ENCODE measurements at regions not wholly inside any gene's neighbourhood (a gene's known extent, or its start where the extent isn't known, plus 50 kb on each side); places are given as distances from the start of the nearest gene placed in this dataset.
A peak's percentile ranks its signal among the peaks of the same experiment; 100 is the strongest.
"Not testable (repeated sequence)": the region's sequence is repeated elsewhere in the genome, so short reads cannot be mapped to it uniquely, and the experiment has no call there.

DNA sequence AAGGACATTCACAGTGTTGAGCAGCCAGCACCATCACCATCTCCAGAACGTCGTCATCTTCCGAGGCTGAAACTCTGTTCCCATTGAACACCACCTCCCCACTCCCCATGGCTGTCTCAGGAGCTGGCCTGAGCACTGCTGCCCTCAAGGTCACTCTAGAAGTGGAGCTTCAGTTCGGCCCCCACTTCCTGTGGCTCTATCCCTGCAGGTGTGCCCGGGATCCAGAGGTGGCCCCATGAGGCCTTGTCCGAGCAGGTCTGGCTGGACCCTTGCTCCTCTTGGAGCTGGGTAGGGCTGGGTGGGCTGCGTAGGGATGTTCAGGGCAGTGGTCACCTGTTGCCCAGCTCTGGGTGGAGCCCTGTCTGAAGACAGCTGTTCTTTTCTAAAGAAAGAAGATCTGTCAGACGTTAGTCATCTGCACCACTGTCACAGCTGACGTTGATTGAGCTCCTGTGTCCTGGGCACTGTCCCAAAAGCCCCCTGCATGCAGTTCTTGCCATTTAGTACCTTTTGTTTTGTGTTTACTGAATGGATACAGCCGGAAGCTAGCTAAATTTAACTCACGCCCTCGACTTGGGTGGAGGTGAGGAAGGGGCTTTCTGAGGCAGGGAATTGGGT, 75.5 kb upstream of the CLDN5 start:
- DNase-seq (ENCODE audit: low read depth): no peak

DNA sequence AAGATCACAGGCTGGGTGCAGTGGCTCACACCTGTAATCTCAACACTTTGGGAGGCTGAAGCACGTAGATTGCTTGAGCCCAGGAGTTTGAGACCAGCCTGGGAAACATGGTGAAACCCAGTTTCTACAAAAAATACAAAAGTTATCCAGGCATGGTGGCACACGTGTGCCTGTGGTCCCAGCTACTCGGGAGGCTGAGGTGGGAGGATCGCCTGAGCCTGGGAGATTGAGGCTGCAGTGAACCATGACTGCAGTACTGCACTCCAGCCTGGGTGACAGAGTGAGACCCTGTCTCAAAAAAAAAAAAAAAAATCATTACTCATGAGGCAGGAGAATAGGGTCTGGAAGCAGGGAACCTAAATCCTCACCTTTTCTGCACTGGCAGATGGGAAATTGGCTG, 79.1 kb upstream of the CLDN5 start:
- DNase-seq (ENCODE audit: low read depth): not testable (repeated sequence)

DNA sequence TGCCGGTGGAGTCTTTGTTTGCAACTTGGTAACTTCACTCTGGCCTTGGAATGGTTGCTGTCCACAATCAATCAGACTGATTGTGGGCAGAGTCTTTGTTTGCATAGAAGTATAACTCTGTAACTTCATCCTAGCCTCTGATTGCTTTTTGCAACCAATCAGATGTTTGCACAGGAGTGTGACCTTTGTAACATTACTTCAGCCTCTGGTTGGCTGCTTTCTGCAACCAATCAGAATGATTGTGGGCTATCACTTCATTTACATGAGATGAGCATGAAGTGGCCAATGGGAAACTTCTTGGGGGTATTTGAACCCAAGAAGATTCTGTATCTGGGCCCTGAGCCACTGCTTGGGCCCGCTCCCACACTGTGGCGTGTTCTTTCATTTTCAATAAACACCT, 79.6 kb upstream of the CLDN5 start:
- no peak for DNase-seq (ENCODE audit: low read depth)

DNA sequence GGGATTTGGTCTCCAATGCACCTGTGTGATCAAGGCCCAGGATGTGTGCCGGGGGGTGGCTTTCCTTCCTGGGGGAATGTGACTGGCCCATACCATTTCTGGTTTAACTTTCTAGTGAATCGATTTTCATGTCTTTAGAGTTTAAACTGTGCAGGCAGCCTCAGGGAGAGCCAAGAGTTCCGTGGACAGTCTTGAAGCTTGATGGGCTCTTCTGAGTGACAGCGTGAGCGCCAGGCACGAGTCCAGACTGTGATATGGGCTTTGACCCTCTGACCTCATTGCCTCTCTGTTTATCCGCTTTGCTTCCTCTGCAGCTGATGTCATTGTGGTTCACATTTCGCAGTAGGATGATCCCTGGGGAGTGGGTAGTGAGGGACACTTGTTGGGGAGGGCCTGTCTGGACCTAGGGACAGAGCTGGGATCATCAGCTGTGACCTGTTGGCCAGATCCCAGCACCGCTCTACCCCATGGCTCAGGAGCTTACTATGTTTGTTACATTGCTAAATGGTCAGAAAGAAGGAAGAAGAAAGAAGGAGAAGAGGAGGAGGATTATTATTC, 80.6 kb upstream of the CLDN5 start:
- DNase-seq (ENCODE audit: low read depth): no peak

DNA sequence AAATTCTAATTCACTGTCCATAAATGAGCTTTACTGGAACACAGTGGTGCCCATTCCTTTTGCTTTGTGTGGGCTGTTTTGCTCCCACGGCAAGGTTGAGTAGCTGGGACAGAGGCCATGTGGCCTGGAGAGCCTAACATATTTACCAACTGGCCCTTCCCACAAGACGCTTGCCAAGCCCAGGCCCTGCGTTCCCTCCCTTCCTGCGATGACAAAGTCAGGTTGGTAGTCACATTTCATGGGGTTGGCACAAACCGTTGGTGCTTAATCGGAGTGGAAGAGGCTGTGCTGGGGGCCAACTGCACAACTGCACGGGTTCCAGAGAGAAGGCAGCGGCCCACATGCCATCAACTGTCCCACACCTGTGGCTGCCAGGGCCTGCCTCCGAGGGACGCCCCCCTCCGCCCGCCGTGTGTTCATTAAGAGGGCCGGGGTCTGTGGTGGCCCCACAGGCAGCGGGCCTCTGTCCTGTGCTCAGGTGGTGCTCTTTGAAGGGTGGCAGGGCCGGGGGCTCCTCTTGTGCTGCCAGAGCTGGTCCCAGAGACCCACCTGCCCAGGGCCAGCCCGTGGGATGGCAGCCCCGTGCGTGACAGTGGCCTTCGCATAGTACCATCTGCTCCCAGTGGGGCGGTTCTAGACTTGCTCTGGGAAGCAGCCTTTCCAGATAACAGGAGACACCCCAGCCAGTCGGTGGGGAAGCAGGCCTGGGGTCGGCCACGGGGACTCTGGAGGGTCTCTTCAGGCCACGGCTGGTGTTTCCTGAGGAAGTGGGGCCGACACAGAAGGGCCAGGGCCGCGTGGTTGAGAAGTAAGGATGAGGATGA, 81.5 kb upstream of the CLDN5 start:
- DNase-seq (ENCODE audit: low read depth): peak; percentile 46

DNA sequence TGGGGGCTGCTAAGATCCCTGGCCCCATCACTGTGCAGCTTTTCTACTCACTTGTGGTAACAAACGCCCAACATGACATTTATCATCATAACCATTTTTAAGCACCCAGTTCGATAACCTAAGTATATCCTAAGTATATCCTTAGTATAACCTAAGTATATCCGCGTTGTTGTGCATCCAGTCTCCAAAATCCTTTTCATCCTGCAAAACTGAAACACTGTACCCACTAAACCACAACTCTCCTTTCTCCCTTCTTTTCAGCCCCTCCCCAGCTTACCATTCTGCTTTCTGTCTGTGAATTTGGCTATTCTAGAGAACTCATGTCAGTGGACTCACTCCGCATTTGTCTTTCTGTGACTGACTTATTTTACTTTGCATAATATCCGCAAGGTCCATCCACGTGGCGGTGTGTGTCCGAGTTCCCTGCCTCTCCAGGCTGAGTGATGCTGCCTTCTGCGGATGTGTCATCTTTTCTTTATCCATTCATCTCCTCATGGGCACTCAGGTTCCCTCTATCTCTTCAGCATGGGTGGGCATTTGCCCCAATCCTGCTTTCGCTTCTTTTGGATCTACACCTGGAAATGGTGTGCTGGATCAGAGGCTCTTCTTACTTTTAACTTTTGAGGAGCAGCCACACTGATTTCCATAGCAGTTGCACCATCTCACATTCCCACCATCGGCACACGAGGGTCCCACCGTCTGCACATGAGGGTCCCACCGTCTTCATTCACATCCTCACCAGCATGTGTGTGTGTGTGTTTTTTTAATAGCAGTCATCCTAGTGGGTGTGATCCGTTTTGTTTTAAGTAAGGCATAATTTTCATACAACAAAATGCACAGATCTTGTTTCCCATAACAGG, 82.4 kb upstream of the CLDN5 start:
- DNase-seq (ENCODE audit: low read depth): no peak

DNA sequence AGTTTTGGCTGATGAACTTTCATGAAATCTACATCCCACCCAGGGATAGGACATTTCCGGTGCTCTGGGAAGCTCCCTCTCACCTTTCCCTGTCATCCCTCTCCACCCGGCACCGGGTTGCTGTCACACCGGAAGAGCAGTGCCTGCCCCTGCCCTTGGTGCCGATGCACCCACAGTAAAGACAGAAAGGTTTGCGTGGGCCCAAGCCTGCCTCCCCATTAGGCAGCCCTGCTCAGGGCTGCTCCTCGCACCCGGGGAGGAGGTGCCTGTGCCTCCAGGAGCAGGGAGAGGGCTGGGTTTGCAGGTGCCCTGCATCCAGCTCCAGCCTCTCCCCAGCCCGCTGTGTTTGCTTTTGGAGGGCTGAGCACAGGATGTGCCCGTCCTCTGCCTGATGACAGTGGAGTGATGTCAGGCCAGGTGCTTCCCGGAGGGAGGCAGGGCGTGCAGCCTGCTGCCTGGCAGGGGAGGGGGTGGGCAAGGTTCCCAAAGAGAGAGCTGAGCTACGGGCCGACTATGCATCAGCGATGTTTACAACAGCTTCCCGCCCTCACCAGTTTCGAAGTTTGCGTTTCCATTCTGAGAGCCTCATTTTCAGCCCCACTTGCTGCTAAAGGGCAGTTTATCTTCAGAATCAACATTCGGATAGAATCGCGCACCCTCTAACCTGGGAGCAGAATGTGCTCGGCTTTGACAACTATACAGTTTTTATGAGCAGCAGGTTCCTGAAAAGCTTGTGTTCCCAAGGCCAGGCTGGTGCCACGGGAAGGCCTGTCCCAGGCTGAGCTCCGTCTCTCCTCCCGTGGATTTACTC, 83.2 kb upstream of the CLDN5 start:
- no peak for DNase-seq (ENCODE audit: low read depth)

DNA sequence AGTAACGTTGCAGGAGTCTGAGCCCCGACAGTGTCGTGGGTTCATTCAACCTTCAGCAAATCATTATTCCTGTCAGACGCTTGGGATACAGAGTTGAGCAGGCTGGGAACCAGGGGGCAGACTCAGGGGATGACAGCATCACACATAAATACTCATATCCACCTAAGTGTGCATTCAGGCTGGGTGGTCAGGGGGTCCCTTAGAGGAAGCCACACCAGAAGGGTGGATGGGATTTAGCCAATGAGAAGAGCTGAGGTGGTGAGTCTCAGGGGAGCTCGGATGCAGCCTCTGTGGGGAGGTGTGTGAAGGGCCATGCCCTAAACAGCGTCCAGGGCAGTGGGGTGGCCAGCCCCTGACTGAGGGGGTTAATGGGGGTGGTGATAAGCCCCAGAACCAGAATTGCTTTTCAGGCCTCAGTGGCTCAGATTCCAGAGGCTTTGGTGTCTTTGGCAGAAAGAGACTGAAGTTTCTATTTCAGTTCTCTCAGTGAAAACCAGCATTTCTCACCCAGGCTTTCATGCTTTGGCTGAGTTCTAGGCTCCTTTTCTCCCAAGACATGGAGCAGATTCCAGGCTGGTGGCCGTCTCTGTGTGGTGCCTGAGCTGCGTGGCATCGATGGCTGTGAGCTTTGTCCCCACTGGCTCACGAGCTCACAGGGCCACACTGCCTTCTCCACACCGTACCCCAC, 83.9 kb upstream of the CLDN5 start:
- no peak for DNase-seq (ENCODE audit: low read depth)

DNA sequence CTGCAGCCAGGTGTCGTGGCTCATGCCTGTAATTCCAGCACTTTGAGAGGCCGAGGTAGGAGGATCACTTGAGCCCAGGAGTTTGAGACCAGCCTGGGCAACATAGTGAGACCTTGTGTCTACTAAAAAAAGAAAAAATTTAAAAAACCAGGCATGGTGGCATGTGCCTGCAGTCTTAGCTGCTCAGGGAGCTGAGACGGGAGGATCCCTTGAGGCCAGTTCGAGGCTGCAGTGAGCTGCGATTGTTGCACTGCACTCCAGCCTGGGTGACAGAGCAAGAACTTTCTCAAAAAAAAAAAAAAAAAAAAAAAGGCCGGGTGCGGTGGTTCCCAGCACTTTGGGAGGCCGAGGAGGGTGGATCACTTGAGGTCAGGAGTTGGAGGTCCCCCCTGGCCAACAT, 85.5 kb upstream of the CLDN5 start:
- not testable (repeated sequence) for DNase-seq (ENCODE audit: low read depth)

DNA sequence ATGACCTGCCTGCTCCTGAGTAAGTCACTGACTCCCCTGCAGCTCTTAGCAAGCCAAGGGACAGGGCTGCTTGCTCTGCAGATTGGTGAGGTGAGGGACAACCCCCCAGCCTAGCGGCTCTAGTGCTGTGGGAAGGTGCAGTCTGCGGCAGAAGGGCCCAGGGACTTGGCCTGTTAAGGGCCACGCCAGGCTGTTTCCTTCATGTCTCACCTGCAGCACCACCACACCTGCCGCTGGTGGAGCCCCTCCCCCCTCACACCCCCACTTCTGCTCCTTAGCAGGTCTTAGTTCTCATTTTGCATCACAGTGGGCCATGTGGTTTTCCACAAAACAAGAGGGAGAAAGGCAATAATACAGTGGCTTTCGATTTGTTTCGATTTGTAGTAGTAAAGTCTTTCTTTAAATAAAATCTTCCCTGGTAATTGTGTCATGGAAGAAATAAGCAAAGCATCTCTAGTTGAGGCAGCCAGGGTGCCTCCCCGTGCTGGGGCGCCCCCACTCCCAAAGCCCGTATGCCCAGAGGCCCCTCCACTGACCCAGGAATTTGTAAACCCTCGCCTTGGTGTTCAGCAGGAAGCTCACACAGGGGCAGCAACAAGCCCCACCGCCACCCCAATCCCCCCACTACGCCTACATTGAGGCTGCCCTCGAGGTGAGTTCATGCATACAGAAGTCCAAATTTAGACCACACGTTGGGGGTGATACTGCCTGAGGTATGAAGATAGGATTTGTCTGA, 86.5 kb upstream of the CLDN5 start:
- no peak for DNase-seq (ENCODE audit: low read depth)

DNA sequence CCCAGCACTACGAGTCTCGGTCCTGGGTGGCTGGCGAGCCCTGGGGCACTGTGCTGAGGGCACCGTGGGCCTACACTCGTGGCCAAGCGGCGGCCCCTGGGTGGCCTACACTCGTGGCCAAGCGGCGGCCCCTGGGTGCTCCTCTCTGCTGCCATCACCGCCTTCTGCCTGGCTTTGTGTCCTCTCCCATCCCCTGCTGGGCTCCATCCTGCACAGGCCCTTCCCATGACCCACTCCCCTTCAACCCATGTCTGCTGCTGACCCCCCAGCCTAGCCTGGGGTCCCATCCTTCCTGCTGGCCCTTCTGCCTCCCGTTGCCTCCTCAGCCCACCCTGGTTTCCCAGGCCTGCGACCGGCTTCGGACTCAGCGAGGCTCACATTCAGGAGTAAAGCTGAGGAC, 87.4 kb upstream of the CLDN5 start:
- no peak for DNase-seq (ENCODE audit: low read depth)

DNA sequence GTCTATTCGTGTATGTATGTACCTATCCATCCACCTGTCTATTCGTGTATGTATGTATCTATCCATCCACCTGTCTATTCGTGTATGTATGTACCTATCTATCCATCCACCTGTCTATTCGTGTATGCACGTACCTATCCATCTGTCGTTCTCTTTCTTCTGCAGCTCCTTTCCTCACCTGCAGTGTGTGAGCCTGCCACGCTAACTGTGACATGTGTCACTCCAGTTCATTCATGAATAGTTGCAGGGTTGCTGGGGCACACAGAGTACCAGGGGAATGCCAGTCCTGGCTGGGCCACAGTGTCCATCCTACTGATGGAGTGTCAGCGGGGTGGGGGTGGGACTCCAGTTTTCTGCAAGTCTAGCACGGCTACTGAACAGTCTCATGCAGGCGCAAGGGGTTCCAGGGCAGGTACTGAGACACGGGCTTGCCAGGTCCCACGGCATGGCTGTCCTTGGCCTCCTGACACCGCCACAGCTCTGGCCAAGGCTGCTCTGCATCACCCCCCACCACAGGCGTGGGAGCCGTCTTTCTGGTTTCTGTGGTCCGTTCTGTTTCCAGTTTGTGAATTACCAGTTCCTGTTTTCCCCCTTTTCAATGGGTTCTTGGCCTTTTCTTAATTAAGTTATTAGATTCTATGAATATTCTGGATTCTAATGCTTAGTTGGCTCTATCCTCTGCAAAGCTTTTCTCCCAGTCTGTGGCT, 88.8 kb upstream of the CLDN5 start:
- DNase-seq (ENCODE audit: low read depth): no peak

DNA sequence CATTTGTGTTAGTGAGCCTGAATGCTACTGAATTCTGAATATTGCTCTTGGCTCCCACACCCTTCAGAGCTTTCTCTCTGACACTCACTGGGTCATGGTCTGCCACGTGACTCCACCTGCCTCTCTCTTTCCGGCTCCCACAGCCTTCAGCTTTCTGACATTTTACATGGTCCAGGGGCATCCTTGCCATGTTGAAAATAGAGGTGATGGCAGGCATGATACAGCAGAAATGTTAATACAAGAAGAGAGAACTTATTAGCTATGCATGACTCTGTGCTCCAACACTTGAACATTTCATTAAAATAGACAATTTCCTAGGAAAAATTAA, 90.3 kb upstream of the CLDN5 start:
- DNase-seq (ENCODE audit: low read depth): no peak

DNA sequence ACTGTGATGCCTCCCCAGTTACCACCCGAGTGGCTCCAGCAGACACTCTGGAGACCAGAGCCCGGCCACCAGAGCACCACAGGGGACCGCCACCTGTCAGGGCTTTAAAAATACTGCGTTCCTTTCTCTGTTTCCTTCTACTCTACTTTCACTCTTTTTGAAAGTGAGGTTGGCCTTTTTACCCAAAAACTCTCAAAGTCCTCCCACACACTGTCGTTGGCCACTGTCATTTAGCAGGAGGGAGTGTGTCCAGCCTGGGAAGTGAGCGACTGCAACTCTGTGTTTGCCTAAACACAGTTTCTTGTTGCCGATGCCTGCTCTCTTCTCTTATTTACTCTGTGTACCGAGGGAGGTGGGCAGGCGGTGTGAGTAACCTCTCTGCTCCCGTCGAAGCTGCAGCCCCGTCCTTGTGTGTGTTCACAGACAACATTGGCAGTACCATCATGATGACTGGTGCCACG, 90.8 kb upstream of the CLDN5 start:
- DNase-seq (ENCODE audit: low read depth): no peak

DNA sequence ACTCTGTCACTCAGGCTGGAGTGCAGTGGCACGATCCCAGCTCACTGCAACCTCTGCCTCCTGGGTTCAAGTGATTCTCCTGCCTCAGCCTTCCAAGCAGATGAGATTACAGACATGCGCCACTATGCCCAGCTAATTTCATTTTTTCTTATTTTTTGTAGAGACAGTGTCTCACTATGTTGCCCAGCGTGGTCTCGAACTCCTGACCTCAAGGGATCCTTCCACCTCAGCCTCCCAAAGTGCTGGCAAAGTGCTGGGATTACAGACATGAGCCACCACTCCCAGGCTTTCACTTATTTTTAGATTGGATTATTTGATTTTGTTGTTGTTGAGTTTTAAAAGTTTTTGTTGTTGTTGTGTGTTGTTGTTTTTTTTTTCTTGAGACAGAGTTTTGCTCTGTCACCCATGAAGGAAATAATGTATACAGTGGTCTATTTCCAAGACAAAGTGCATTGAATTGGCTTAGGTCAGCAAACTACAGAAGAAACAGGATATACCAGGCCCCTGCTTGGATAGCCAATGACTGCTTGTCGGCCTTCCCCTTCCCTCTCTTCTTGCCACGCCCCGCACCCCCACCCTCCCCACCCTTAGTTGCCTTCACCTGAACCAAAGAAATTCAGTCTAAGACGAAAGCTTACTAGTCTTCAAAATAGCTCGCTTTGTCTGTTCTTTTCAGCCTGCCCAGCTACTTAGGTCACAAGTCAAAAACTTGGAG, 91.8 kb upstream of the CLDN5 start:
- no peak for DNase-seq (ENCODE audit: low read depth)

DNA sequence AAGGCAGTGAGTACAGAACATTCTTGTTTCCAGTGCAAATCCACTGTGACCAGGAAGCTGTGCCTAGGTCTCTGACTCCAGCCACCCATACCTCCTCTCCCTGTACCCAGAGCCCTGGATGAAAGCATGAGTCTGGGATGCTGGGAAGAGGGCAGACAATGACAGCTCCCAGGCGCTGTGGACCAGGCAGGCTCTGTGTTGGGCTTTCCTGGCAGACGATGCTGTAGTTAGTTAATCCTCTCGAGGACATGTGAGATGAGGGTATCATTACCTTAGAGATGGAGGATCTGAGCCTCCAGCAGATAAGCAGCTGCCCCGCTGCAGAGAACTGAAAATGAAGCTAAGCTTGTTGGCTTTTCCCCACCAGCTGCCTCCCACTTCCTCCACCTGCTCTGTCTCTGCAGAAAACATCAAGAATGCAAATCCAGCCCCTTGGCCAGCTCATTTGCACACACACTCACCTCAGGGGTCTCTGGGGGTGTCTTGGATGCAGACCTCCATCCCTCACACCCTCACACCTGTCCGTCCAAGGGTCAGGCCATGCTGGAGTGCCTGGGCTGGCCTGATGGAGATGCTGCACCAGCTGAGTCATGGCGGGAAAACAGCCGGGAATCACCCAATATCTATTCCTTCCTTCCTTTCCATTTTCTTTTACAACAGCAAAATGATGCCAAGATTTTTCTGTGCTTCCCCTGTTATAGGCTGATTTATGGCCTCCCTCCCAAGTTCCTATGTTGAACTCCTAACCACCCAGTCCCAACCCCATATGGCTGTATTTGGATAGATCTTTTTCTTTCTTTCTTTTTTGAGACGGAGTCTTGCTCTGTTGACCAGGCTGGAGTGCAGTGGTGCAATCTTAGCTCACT, 94.9 kb upstream of the SEPTIN5 start:
- no peak for DNase-seq (ENCODE audit: low read depth)

DNA sequence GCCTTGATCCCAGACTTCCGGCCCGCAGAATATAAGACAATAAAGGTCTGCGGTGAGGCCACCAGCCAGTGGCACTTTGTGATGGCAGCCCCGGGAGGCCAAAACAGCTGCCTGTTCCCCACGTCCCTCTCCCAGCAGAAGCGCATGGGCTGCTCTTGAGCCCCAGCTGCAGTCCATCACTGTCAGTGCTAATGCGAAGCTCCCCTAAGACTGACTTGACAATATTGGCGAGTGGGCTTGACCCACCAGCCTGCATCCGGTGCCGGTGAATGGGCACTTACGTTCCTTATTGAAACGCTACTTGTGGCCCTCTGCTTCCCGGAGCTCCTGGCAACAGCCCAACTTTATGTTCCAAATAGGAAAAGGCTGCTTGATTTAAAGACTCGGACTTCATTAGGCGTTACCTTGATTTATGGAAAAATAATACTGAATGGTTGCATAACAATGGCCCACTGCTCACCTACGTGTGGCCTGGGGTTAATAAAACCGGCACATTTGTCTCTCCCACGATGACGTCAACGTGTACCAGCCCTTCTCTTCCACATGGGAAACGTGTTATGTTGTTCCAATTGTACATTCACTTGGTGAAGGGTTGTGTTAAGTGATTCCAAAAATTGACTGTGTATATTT, 93.4 kb upstream of the SEPTIN5 start:
- no peak for DNase-seq (ENCODE audit: low read depth)
